ENCODE measurements at regions not wholly inside any gene's neighbourhood (a gene's known extent, or its start where the extent isn't known, plus 50 kb on each side); places are given as distances from the start of the nearest gene placed in this dataset.

DNA sequence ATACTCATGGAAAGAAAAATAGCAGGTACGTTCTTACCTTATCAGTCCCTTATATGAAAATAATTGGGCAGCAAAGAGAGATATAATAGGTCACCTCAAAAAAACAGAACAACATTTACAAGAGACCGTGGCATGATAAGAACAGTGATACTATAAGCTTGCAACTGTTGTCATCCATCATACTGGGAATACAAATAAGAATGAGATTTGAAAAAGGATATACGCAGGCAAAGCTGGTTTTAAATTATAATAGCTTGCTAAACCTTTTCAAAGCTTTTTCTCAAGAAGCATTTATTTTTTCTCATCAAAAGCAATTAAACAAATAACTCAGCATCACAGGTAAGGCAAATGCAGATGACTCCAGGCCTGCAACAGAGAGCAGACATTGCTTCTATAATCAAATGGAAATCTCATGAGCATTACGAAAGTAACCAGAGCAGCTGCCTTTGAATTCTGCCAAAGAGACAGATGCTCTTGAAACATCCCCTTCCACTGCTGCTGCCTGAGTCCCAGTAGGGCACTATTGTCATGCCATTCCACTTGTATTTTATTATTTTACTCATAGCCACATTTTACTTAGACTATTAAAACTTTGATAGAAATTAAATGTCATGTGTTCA, 620.6 kb upstream of the GNPDA2 start:
- ATAC-seq (ENCODE audit: low read depth) (no peak), DNase-seq (no peak)
- H2BK15ac ChIP-seq (ENCODE audit: low read depth, low read length): no peak overlapping the region
- H2BK5ac ChIP-seq (ENCODE audit: low read depth, low read length, poor library complexity, severe bottlenecking): no peak overlapping the region
- no peak for TF ChIP-seq RCOR1 (IDR thresholded peaks at IDR 0.05; ENCODE audit: insufficient replicate concordance, low read length)
- no peak for TF ChIP-seq CEBPB (IDR thresholded peaks at IDR 0.05; ENCODE audit: low read depth, low read length)
- TF ChIP-seq NFE2L2 (IDR thresholded peaks at IDR 0.05; ENCODE audit: low read depth, low read length): no peak
- TF ChIP-seq, protein P1, sequence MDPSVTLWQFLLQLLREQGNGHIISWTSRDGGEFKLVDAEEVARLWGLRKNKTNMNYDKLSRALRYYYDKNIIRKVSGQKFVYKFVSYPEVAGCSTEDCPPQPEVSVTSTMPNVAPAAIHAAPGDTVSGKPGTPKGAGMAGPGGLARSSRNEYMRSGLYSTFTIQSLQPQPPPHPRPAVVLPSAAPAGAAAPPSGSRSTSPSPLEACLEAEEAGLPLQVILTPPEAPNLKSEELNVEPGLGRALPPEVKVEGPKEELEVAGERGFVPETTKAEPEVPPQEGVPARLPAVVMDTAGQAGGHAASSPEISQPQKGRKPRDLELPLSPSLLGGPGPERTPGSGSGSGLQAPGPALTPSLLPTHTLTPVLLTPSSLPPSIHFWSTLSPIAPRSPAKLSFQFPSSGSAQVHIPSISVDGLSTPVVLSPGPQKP (IDR thresholded peaks at IDR 0.05; ENCODE audit: borderline replicate concordance, low read depth, low read length): no peak
- no peak for TF ChIP-seq FOS (IDR thresholded peaks at IDR 0.05; ENCODE audit: low read depth, low read length)
- TF ChIP-seq RFX5 (IDR thresholded peaks at IDR 0.05; ENCODE audit: low read depth, low read length): no peak
- TF ChIP-seq, protein P2, sequence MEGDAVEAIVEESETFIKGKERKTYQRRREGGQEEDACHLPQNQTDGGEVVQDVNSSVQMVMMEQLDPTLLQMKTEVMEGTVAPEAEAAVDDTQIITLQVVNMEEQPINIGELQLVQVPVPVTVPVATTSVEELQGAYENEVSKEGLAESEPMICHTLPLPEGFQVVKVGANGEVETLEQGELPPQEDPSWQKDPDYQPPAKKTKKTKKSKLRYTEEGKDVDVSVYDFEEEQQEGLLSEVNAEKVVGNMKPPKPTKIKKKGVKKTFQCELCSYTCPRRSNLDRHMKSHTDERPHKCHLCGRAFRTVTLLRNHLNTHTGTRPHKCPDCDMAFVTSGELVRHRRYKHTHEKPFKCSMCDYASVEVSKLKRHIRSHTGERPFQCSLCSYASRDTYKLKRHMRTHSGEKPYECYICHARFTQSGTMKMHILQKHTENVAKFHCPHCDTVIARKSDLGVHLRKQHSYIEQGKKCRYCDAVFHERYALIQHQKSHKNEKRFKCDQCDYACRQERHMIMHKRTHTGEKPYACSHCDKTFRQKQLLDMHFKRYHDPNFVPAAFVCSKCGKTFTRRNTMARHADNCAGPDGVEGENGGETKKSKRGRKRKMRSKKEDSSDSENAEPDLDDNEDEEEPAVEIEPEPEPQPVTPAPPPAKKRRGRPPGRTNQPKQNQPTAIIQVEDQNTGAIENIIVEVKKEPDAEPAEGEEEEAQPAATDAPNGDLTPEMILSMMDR (conservative IDR thresholded peaks at IDR 0.05; ENCODE audit: low read depth, low read length): no peak
- TF ChIP-seq SMC3 (IDR thresholded peaks at IDR 0.05; ENCODE audit: low read depth, low read length): no peak
- TF ChIP-seq RAD21 (IDR thresholded peaks at IDR 0.05; ENCODE audit: low read length): no peak
- TF ChIP-seq MAFK (IDR thresholded peaks at IDR 0.05; ENCODE audit: low read depth, low read length): no peak
- TF ChIP-seq MXI1 (IDR thresholded peaks at IDR 0.05; ENCODE audit: borderline replicate concordance, low read depth, low read length): no peak
- no peak for TF ChIP-seq BHLHE40 (IDR thresholded peaks at IDR 0.05; ENCODE audit: low read depth, low read length)
- TF ChIP-seq USF2 (IDR thresholded peaks at IDR 0.05; ENCODE audit: low read depth, low read length): no peak
- no peak for TF ChIP-seq POLR2A (IDR thresholded peaks at IDR 0.05; ENCODE audit: low read depth, low read length)
- no peak for TF ChIP-seq MAZ (IDR thresholded peaks at IDR 0.05; ENCODE audit: borderline replicate concordance, low read depth, low read length)
- TF ChIP-seq CHD1 (IDR thresholded peaks at IDR 0.05; ENCODE audit: low read depth, low read length): no peak
- ChIA-PET CTCF (no interaction called here), POLR2A (ENCODE audit: unreplicated experiment) (no interaction called here)
- no peaks in the 10 kb centered on the region for H3K36me3 ChIP-seq (ENCODE audit: control insufficient read depth, insufficient read depth, low read length)
- H3K4me3 ChIP-seq (ENCODE audit: insufficient read depth, low read depth, low read length): no peak overlapping the region
- no peak overlapping the region for H2AFZ ChIP-seq (replicated peaks; ENCODE audit: low read length, poor library complexity)
- H4K91ac ChIP-seq (ENCODE audit: insufficient read depth, low read depth, low read length): no peak overlapping the region
- no peak overlapping the region for H2BK20ac ChIP-seq (ENCODE audit: low read depth, low read length)
- in situ Hi-C loops (cut with MboI; ENCODE audit: low sequenced_read_pairs) (no loop called here), intact Hi-C loops (cut with micrococcal nuclease) (no loop called here), dilution Hi-C loops (cut with HindIII; ENCODE audit: low sequenced_read_pairs, unreplicated experiment) (no loop called here)
- BruUV-seq (replicated peaks): no TSS peak
- H3K4ac ChIP-seq (ENCODE audit: low read depth, low read length): no peak overlapping the region
- no CpG with 5 or more reads among the region's 4 CpGs for WGBS, 2 experiments (ENCODE audit: extremely low coverage in 2 of 2, insufficient read length in 1 of 2)
- H3K4me2 ChIP-seq (ENCODE audit: low read depth, low read length): no peak overlapping the region
- H4K5ac ChIP-seq (ENCODE audit: low read depth, low read length): no peak overlapping the region
- no peak overlapping the region for H3K9ac ChIP-seq (ENCODE audit: low read depth, low read length)
- no peaks in the 10 kb centered on the region for H3K79me1 ChIP-seq (ENCODE audit: low read depth in 1 of 2, low read length in 2 of 2)
- no peak overlapping the region for H2AK9ac ChIP-seq (replicated peaks; ENCODE audit: low read depth, low read length, poor library complexity)
- H3K27ac ChIP-seq (ENCODE audit: insufficient read depth, low read length): no peak overlapping the region
- H3K56ac ChIP-seq (ENCODE audit: extremely low read depth, insufficient read depth, low read length): no peak overlapping the region
- no peaks in the 10 kb centered on the region for H3K9me1 ChIP-seq (ENCODE audit: insufficient read depth, low read length)
- H3K9me3 ChIP-seq (ENCODE audit: control insufficient read depth, insufficient read depth, low read length): peaks cover 5% of the 10 kb centered on the region
- no peak overlapping the region for H2BK120ac ChIP-seq (ENCODE audit: low read depth, low read length)
- no peak overlapping the region for H2AK5ac ChIP-seq (ENCODE audit: low read depth, low read length)
- no peaks in the 10 kb centered on the region for H4K20me1 ChIP-seq (ENCODE audit: insufficient read depth, low read length)
- no peak overlapping the region for H3K18ac ChIP-seq (ENCODE audit: low read depth, low read length)
- H3K27me3 ChIP-seq (ENCODE audit: control insufficient read depth, insufficient read depth, low read length): no peaks in the 10 kb centered on the region
- no peak overlapping the region for H3K14ac ChIP-seq (replicated peaks; ENCODE audit: low read depth, low read length)
- no peak overlapping the region for H3K23ac ChIP-seq (ENCODE audit: low read depth, low read length)
- no peaks in the 10 kb centered on the region for H3K4me1 ChIP-seq (ENCODE audit: control insufficient read depth, insufficient read depth, low read length)
- H4K8ac ChIP-seq (ENCODE audit: low read depth in 2 of 2, low read length in 2 of 2): no peak overlapping the region

Data from IMR-90 (cell line).